ENCODE measurements at regions not wholly inside any gene's neighbourhood (a gene's known extent, or its start where the extent isn't known, plus 50 kb on each side); places are given as distances from the start of the nearest gene placed in this dataset.

GRCh38 chr5:23014266-23014665, 161.1 kb upstream of the CDH12 start:
- H3K27ac ChIP-seq = no peak overlapping the region
- H3K9ac ChIP-seq (ENCODE audit: low read depth in 2 of 2, low read length in 2 of 2) = no peak overlapping the region
- intact Hi-C loops (cut with DNase I) = no loop called here
- no peak overlapping the region for H3K4me3 ChIP-seq
- no peak for DNase-seq
- H3K36me3 ChIP-seq = no peaks in the 10 kb centered on the region
- no peaks in the 10 kb centered on the region for H3K9me3 ChIP-seq
- no peaks in the 10 kb centered on the region for H3K27me3 ChIP-seq
- TF ChIP-seq CTCF (IDR thresholded peaks at IDR 0.05) = no peak
- no peaks in the 10 kb centered on the region for H3K4me1 ChIP-seq

GRCh38 chr5:23013395-23013998, 160.4 kb upstream of the CDH12 start:
- Histone ChIP-seq H3K4me1 (no peaks in the 10 kb centered on the region), H3K9ac (ENCODE audit: low read depth in 2 of 2, low read length in 2 of 2) (no peak overlapping the region), H3K36me3 (no peaks in the 10 kb centered on the region), H3K4me3 (no peak overlapping the region), H3K27me3 (no peaks in the 10 kb centered on the region), H3K27ac (no peak overlapping the region), H3K9me3 (no peaks in the 10 kb centered on the region)
- intact Hi-C loops (cut with DNase I) = no loop called here
- TF ChIP-seq CTCF (IDR thresholded peaks at IDR 0.05) = no peak
- no peak for DNase-seq

- no peak for DNase-seq
- Histone ChIP-seq H3K36me3 (no peaks in the 10 kb centered on the region), H3K27ac (no peak overlapping the region), H3K9me3 (no peaks in the 10 kb centered on the region), H3K27me3 (no peaks in the 10 kb centered on the region), H3K4me3 (no peak overlapping the region), H3K4me1 (no peaks in the 10 kb centered on the region), H3K9ac (ENCODE audit: low read depth in 2 of 2, low read length in 2 of 2) (no peak overlapping the region)
- intact Hi-C loops (cut with DNase I) = no loop called here
- TF ChIP-seq CTCF (IDR thresholded peaks at IDR 0.05) = no peak
Observed at GRCh38 chr5:23012842-23013241, 159.7 kb upstream of the CDH12 start.

GRCh38 chr5:23007762-23008161, 154.6 kb upstream of the CDH12 start:
- H3K4me3 ChIP-seq = no peak overlapping the region
- intact Hi-C loops (cut with DNase I) = no loop called here

GRCh38 chr5:23007236-23007635, 154.1 kb upstream of the CDH12 start:
- DNase-seq = no peak
- H3K9ac ChIP-seq (ENCODE audit: low read depth in 2 of 2, low read length in 2 of 2) = no peak overlapping the region
- TF ChIP-seq CTCF (IDR thresholded peaks at IDR 0.05) = no peak
- no peak overlapping the region for H3K27ac ChIP-seq
- intact Hi-C loops (cut with DNase I) = no loop called here
- H3K9me3 ChIP-seq = no peaks in the 10 kb centered on the region
- H3K27me3 ChIP-seq = no peaks in the 10 kb centered on the region
- H3K4me1 ChIP-seq = no peaks in the 10 kb centered on the region
- no peak overlapping the region for H3K4me3 ChIP-seq
- H3K36me3 ChIP-seq = no peaks in the 10 kb centered on the region

More at GRCh38 chr5:23007762-23008161, 154.6 kb upstream of the CDH12 start:
- Histone ChIP-seq H3K36me3 (no peaks in the 10 kb centered on the region), H3K27me3 (no peaks in the 10 kb centered on the region), H3K9me3 (no peaks in the 10 kb centered on the region), H3K4me1 (no peaks in the 10 kb centered on the region), H3K9ac (ENCODE audit: low read depth in 2 of 2, low read length in 2 of 2) (no peak overlapping the region), H3K27ac (no peak overlapping the region)
- TF ChIP-seq CTCF (IDR thresholded peaks at IDR 0.05) = no peak
- no peak for DNase-seq

Data from colonic mucosa (tissue), 4 donors.